HepG2 (cell line): ENCODE measurements at regions not wholly inside any gene's neighbourhood (a gene's known extent, or its start where the extent isn't known, plus 50 kb on each side); places are given as distances from the start of the nearest gene placed in this dataset.

Source experiments
- ATAC-seq: fragments of 200-7000 bp; cut with Tn5 transposase; 3 replicates; pipeline ENCODE4 v1.9.1; 2020; ENCODE audit warnings: mild to moderate bottlenecking, moderate library complexity
- BruUV-seq: library from RNA; stranded (reverse); fragments of 400-500 nt; replicated peaks from 2 replicates; lab custom pipeline; 2021; lab: Mats Ljungman, UMichigan
- CTCF ChIA-PET: fragments of 300-600 bp; formaldehyde crosslinking; extraction: SDS; loops from one replicate; lab custom pipeline; 2021; ENCODE audit warnings: low total read pairs, inconsistent platforms, low intra/inter-chr PET ratio; lab: Yijun Ruan, JAX
- POLR2A ChIA-PET: fragments of 350-600 bp; sonication (Branson Sonifier 250); formaldehyde crosslinking; loops from one replicate; lab custom pipeline; 2020; ENCODE audit warnings: antibody characterized with exemption, inconsistent platforms; lab: Yijun Ruan, JAX
- DNase-seq: peaks from one replicate; pipeline ENCODE4 v3.0.0-alpha.2; 2015; ENCODE audit warnings: low spot score
- FAIRE-seq: peaks from 3 replicates; lab custom pipeline; 2011; peaks lifted over from hg19 to GRCh38; lab: Jason Lieb, UNC
- H2AFZ ChIP-seq: one replicate; pipeline ENCODE4 v1.6.1; 2011; ENCODE audit warnings: low read length, inconsistent platforms
- H3K27ac ChIP-seq: fragments of 300-600 bp; 3 replicates; pipeline ENCODE4 v1.8.0; 2011; ENCODE audit warnings: mixed run types, mild to moderate bottlenecking, mixed read lengths, low read length, inconsistent platforms; ENCODE audit not compliant: insufficient read depth; ENCODE audit errors: extremely low read length
- H3K27me3 ChIP-seq, 2 experiments: fragments of 200-600 bp in 1 of 2; 2 replicates in 1 of 2; 3 replicates in 1 of 2; pipeline versions ENCODE4 v1.6.0 to v1.8.0; 2011; ENCODE audit warnings: low read length in 2 of 2, mild to moderate bottlenecking in 2 of 2, moderate library complexity in 2 of 2, inconsistent platforms in 1 of 2; ENCODE audit not compliant: insufficient read depth in 2 of 2, control insufficient read depth in 1 of 2
- H3K36me3 ChIP-seq, 2 experiments: fragments of 200-600 bp in 1 of 2; replicated peaks in 1 of 2; 2 replicates in 1 of 2; 3 replicates in 1 of 2; pipeline versions ENCODE4 v1.5.1 to v1.8.0; 2011; ENCODE audit warnings: low read length in 2 of 2, inconsistent platforms in 1 of 2; ENCODE audit not compliant: insufficient read depth in 2 of 2, control insufficient read depth in 1 of 2
- H3K4me1 ChIP-seq: 2 replicates; pipeline ENCODE4 v1.5.1; 2012; ENCODE audit warnings: low read length, inconsistent platforms; ENCODE audit not compliant: insufficient read depth
- H3K4me2 ChIP-seq: 2 replicates; pipeline ENCODE4 v1.6.0; 2011; ENCODE audit warnings: low read depth, low read length, inconsistent platforms
- H3K4me3 ChIP-seq, 3 experiments: fragments of 200-600 bp in 1 of 3; sonication (generic), shearing (Covaris generic) in 1 of 3; replicated peaks in 1 of 3; 2 replicates each; pipeline ENCODE4 v1.5.1; 2011 to 2016; ENCODE audit warnings: low read length in 3 of 3, inconsistent platforms in 2 of 3, low read depth in 2 of 3, mild to moderate bottlenecking in 2 of 3, control low read depth in 1 of 3, mixed read lengths in 1 of 3; ENCODE audit not compliant: insufficient read depth in 1 of 3
- H3K79me2 ChIP-seq: one replicate; pipeline ENCODE4 v1.6.1; 2011; ENCODE audit warnings: low read length, inconsistent platforms; ENCODE audit not compliant: insufficient read depth
- H3K9ac ChIP-seq: 2 replicates; pipeline ENCODE4 v1.6.0; 2011; ENCODE audit warnings: mild to moderate bottlenecking, low read depth, low read length, inconsistent platforms; ENCODE audit not compliant: insufficient read depth
- H3K9me3 ChIP-seq: 2 replicates; pipeline ENCODE4 v1.5.1; 2012; ENCODE audit warnings: mild to moderate bottlenecking, low read length
- H4K20me1 ChIP-seq: 2 replicates; pipeline ENCODE4 v1.6.0; 2011; ENCODE audit warnings: inconsistent platforms, mild to moderate bottlenecking, low read length, moderate library complexity; ENCODE audit not compliant: insufficient read depth
- BCL3 ChIP-seq: sonication (generic); formaldehyde crosslinking; IDR thresholded peaks from 2 replicates; pipeline ENCODE4 v1.5.1; 2020; ENCODE audit warnings: mild to moderate bottlenecking, missing genetic modification reagents, moderate library complexity
- BRD4 ChIP-seq: sonication (generic); formaldehyde crosslinking; IDR thresholded peaks from 2 replicates; pipeline ENCODE4 v1.4.0; 2020; ENCODE audit warnings: missing genetic modification reagents
- KMT2A ChIP-seq: sonication (generic); formaldehyde crosslinking; IDR thresholded peaks from 2 replicates; pipeline ENCODE4 v1.4.0; 2020; ENCODE audit warnings: missing genetic modification reagents
- MTF1 ChIP-seq: sonication (generic); formaldehyde crosslinking; IDR thresholded peaks from 2 replicates; pipeline ENCODE4 v1.5.0; 2020; ENCODE audit warnings: missing genetic modification reagents
- NFKB2 ChIP-seq: sonication (generic); formaldehyde crosslinking; IDR thresholded peaks from 2 replicates; pipeline ENCODE4 v1.4.0; 2020; ENCODE audit warnings: missing genetic modification reagents, borderline replicate concordance
- RORA ChIP-seq: sonication (generic); formaldehyde crosslinking; IDR thresholded peaks from 2 replicates; pipeline ENCODE4 v1.5.0; 2020; ENCODE audit warnings: mild to moderate bottlenecking, missing genetic modification reagents, moderate library complexity
- SP4 ChIP-seq: sonication (generic); formaldehyde crosslinking; IDR thresholded peaks from 2 replicates; pipeline ENCODE4 v1.8.1; 2023; ENCODE audit warnings: mild to moderate bottlenecking, missing genetic modification reagents
- ZBTB49 ChIP-seq: sonication (generic); formaldehyde crosslinking; IDR thresholded peaks from 2 replicates; pipeline ENCODE4 v1.4.0; 2020; ENCODE audit warnings: missing genetic modification reagents, borderline replicate concordance
- ZFX ChIP-seq: sonication (generic); formaldehyde crosslinking; IDR thresholded peaks from 2 replicates; pipeline ENCODE4 v1.4.0; 2020; ENCODE audit warnings: mild to moderate bottlenecking, low read depth, missing genetic modification reagents, moderate library complexity
- ZHX2 ChIP-seq, 2 experiments: sonication (generic) in 1 of 2; formaldehyde crosslinking in 1 of 2; IDR thresholded peaks; 2 replicates each; pipeline versions ENCODE4 v1.6.1 to v1.9.0; 2014 to 2022; ENCODE audit warnings: antibody characterized with exemption in 1 of 2, borderline replicate concordance in 1 of 2, inconsistent platforms in 1 of 2, low read depth in 1 of 2, missing genetic modification reagents in 1 of 2
- ZNF180 ChIP-seq: sonication (generic); formaldehyde crosslinking; IDR thresholded peaks from 2 replicates; pipeline ENCODE4 v1.4.0; 2020; ENCODE audit warnings: low read depth, missing genetic modification reagents, borderline replicate concordance
- ZNF20 ChIP-seq: sonication (generic); formaldehyde crosslinking; IDR thresholded peaks from 2 replicates; pipeline ENCODE4 v1.4.0; 2020; ENCODE audit warnings: mild to moderate bottlenecking, moderate library complexity, missing genetic modification reagents
- whole genome bisulfite sequencing: methylation state at CpG from one replicate; pipeline ENCODE4 v1.1.6; 2017; ENCODE audit warnings: low lambda C conversion rate; 5-methylcytosine and 5-hydroxymethylcytosine counted together
- in situ Hi-C: cut with HindIII; loops from 2 replicates; pipeline ENCODE4 v1.10.0; 2017; ENCODE audit warnings: low pct_unique_long_range_greater_than_20kb; ENCODE audit not compliant: extremely low pct_ligation_motif_present
- intact Hi-C: fragments of 100-400 bp; cut with micrococcal nuclease; formaldehyde crosslinking; loops from one replicate; pipeline ENCODE4 v1.10.0; 2022; ENCODE audit not compliant: unreplicated experiment

GRCh38 chr5:73380041-73380440 is 68.5 kb downstream of the FOXD1 start:
- Histone ChIP-seq H3K4me3 (no peak overlapping the region), H3K4me2 (no peak overlapping the region), H3K9ac (no peak overlapping the region), H3K9me3 (peaks cover 13% of the 10 kb centered on the region), H3K79me2 (no peaks in the 10 kb centered on the region), H3K27ac (no peak overlapping the region), H3K27me3 (peaks cover 1 to 10% of the 10 kb centered on the region in 2 experiments; a peak in 3 of 5 replicates), H3K36me3 (no peaks in the 10 kb centered on the region), H3K4me1 (no peaks in the 10 kb centered on the region), H4K20me1 (no peaks in the 10 kb centered on the region), H2AFZ (no peak overlapping the region)
- WGBS, result 70% methylated on average over 14 of the region's 19 CpGs
- DNase-seq (no peak), FAIRE-seq (no peak), ATAC-seq (no peak)
- POLR2A ChIA-PET, result no interaction called here
- in situ Hi-C loops (no loop called here), intact Hi-C loops (no loop called here)
- no TSS peak for BruUV-seq
- CTCF ChIA-PET, result no interaction called here
- TF ChIP-seq BCL3 (CRISPR knock-in tag), result no peak
- TF ChIP-seq KMT2A (CRISPR knock-in tag), result no peak
- no peak for TF ChIP-seq MTF1
- no peak for TF ChIP-seq ZNF180 (CRISPR knock-in tag)
- TF ChIP-seq ZNF20 (CRISPR knock-in tag), result no peak
- no peak for TF ChIP-seq SP4 (CRISPR knock-in tag)
- no peak for TF ChIP-seq NFKB2 (CRISPR knock-in tag)
- TF ChIP-seq ZFX (CRISPR knock-in tag), result no peak
- TF ChIP-seq ZBTB49 (CRISPR knock-in tag), result no peak
- no peak for TF ChIP-seq RORA (CRISPR knock-in tag)
- no peak for TF ChIP-seq BRD4
- no peak for TF ChIP-seq ZHX2 (IDR thresholded peaks at IDR 0.05; ENCODE audit: low read depth)
- no peak for TF ChIP-seq ZHX2 (CRISPR knock-in tag; IDR thresholded peaks at IDR 0.05; ENCODE audit: borderline replicate concordance)
